ENCODE measurements at regions not wholly inside any gene's neighbourhood (a gene's known extent, or its start where the extent isn't known, plus 50 kb on each side); places are given as distances from the start of the nearest gene placed in this dataset.

DNA sequence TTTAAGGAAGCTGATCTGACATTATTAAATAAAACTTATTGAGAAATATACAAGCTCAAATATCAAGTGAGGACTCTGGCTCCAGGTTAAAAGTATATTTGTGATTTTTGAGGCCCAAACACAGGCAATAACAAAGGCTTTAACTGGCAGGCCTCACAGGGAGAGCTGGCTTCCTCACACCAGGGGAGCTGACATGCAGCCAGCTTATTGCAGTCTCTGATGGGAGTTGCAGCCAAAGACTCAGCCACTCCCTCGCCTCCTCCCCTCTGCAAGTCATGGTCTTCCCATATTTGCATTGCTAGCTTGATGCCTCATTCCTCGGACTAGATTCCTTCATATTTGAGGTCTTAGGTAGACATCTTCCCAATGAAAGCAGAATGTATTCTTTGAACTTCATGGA, 647.1 kb upstream of the SLITRK6 start:
- Histone ChIP-seq H4K20me1 (ENCODE audit: insufficient read depth, low read length) (no peaks in the 10 kb centered on the region), H3K27me3 (ENCODE audit: insufficient read depth, low read length) (no peaks in the 10 kb centered on the region), H3K79me2 (ENCODE audit: insufficient read depth, low read length) (no peaks in the 10 kb centered on the region), H3K9me3 (ENCODE audit: low read length) (no peaks in the 10 kb centered on the region), H3K9me2 (ENCODE audit: low read depth, low read length) (no peaks in the 10 kb centered on the region), H3K4me1 (ENCODE audit: insufficient read depth, low read length, severe bottlenecking) (peaks cover 6% of the 10 kb centered on the region), H3K4me3 (ENCODE audit: low read depth, low read length, poor library complexity, severe bottlenecking) (no peak overlapping the region), H3K4me2 (ENCODE audit: low read length) (no peak overlapping the region), H3F3A (ENCODE audit: insufficient read depth, low read length) (no peaks in the 10 kb centered on the region), H2AFZ (ENCODE audit: low read length) (no peak overlapping the region), H3K27ac (ENCODE audit: low read depth, low read length, poor library complexity, severe bottlenecking) (no peak overlapping the region), H3K36me3 (ENCODE audit: insufficient read depth, low read length) (no peaks in the 10 kb centered on the region), H3K9ac (ENCODE audit: low read length) (no peak overlapping the region)
- TF ChIP-seq, protein P1, sequence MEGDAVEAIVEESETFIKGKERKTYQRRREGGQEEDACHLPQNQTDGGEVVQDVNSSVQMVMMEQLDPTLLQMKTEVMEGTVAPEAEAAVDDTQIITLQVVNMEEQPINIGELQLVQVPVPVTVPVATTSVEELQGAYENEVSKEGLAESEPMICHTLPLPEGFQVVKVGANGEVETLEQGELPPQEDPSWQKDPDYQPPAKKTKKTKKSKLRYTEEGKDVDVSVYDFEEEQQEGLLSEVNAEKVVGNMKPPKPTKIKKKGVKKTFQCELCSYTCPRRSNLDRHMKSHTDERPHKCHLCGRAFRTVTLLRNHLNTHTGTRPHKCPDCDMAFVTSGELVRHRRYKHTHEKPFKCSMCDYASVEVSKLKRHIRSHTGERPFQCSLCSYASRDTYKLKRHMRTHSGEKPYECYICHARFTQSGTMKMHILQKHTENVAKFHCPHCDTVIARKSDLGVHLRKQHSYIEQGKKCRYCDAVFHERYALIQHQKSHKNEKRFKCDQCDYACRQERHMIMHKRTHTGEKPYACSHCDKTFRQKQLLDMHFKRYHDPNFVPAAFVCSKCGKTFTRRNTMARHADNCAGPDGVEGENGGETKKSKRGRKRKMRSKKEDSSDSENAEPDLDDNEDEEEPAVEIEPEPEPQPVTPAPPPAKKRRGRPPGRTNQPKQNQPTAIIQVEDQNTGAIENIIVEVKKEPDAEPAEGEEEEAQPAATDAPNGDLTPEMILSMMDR (IDR thresholded peaks at IDR 0.05; ENCODE audit: low read length): no peak
- TF ChIP-seq EZH2 (IDR thresholded peaks at IDR 0.05; ENCODE audit: borderline replicate concordance, low read length): no peak

DNA sequence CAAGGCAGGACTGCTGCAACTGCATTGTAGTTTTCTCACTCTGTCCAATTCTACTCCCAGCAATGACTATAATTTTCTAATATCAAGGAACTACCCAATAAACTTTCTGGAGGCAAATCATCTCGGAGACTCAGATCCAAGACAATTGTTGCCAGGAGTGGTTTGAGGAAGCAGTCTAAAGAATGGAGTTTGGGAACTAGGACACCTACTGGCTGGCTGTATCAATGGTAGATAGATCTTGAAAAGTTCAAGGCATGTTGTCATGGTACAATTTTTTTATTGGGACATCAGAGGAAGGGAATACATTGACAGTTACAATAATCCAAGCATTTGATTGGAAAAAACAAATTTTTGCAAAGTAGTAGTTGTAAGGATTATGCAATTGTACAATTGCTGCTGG, 648.3 kb upstream of the SLITRK6 start:
- TF ChIP-seq, protein P1 (IDR thresholded peaks at IDR 0.05; ENCODE audit: low read length): peak; percentile 38; the same call in 1 of the 2 replicates
- TF ChIP-seq EZH2 (IDR thresholded peaks at IDR 0.05; ENCODE audit: borderline replicate concordance, low read length): no peak
- H3K4me2 ChIP-seq (ENCODE audit: low read length): no peak overlapping the region
- H3K9ac ChIP-seq (ENCODE audit: low read length): no peak overlapping the region
- H2AFZ ChIP-seq (ENCODE audit: low read length): no peak overlapping the region
- H3K9me3 ChIP-seq (ENCODE audit: low read length): no peaks in the 10 kb centered on the region
- no peaks in the 10 kb centered on the region for H3K79me2 ChIP-seq (ENCODE audit: insufficient read depth, low read length)
- H3F3A ChIP-seq (ENCODE audit: insufficient read depth, low read length): no peaks in the 10 kb centered on the region
- no peak overlapping the region for H3K4me3 ChIP-seq (ENCODE audit: low read depth, low read length, poor library complexity, severe bottlenecking)
- H4K20me1 ChIP-seq (ENCODE audit: insufficient read depth, low read length): no peaks in the 10 kb centered on the region
- no peaks in the 10 kb centered on the region for H3K27me3 ChIP-seq (ENCODE audit: insufficient read depth, low read length)
- H3K36me3 ChIP-seq (ENCODE audit: insufficient read depth, low read length): no peaks in the 10 kb centered on the region
- H3K9me2 ChIP-seq (ENCODE audit: low read depth, low read length): no peaks in the 10 kb centered on the region
- peaks cover 10% of the 10 kb centered on the region for H3K4me1 ChIP-seq (ENCODE audit: insufficient read depth, low read length, severe bottlenecking)
- no peak overlapping the region for H3K27ac ChIP-seq (ENCODE audit: low read depth, low read length, poor library complexity, severe bottlenecking)

DNA sequence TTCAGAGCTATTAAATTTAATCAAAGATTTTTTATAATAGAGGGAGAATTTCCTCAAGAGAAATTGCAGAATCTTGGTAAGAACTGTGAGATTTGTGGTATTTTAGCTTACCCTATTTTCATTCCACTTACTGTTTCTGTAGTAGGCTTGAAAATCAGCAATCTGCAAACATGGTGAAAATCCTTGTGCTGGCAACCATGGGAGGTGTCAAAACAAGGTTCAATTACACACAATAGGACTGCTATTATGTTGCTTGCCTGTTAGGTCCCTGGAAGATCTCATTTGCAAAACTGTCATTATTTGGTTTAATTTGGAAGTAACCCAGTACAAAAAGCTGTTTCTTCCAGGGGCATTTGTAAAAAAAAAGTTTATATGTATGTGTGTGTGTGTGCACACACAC, 662.8 kb upstream of the SLITRK6 start:
- no peak overlapping the region for H2AFZ ChIP-seq (ENCODE audit: low read length)
- no peak overlapping the region for H3K4me2 ChIP-seq (ENCODE audit: low read length)
- H3K4me1 ChIP-seq (ENCODE audit: insufficient read depth, low read length, severe bottlenecking): no peaks in the 10 kb centered on the region
- no peak overlapping the region for H3K9ac ChIP-seq (ENCODE audit: low read length)
- TF ChIP-seq, protein P1 (IDR thresholded peaks at IDR 0.05; ENCODE audit: low read length): no peak
- TF ChIP-seq EZH2 (IDR thresholded peaks at IDR 0.05; ENCODE audit: borderline replicate concordance, low read length): no peak
- no peaks in the 10 kb centered on the region for H3K27me3 ChIP-seq (ENCODE audit: insufficient read depth, low read length)
- H3K79me2 ChIP-seq (ENCODE audit: insufficient read depth, low read length): no peaks in the 10 kb centered on the region
- no peaks in the 10 kb centered on the region for H3F3A ChIP-seq (ENCODE audit: insufficient read depth, low read length)
- H4K20me1 ChIP-seq (ENCODE audit: insufficient read depth, low read length): no peaks in the 10 kb centered on the region
- no peaks in the 10 kb centered on the region for H3K36me3 ChIP-seq (ENCODE audit: insufficient read depth, low read length)
- no peaks in the 10 kb centered on the region for H3K9me3 ChIP-seq (ENCODE audit: low read length)
- H3K4me3 ChIP-seq (ENCODE audit: low read depth, low read length, poor library complexity, severe bottlenecking): no peak overlapping the region
- no peak overlapping the region for H3K27ac ChIP-seq (ENCODE audit: low read depth, low read length, poor library complexity, severe bottlenecking)
- H3K9me2 ChIP-seq (ENCODE audit: low read depth, low read length): no peaks in the 10 kb centered on the region

Data from OCI-LY1 (cell line).